HL-60 (cell line): ENCODE measurements at regions not wholly inside any gene's neighbourhood (a gene's known extent, or its start where the extent isn't known, plus 50 kb on each side); places are given as distances from the start of the nearest gene placed in this dataset.

Experiments used
- DNase-seq, 2 experiments: peaks; one replicate each; pipeline ENCODE4 v3.0.0-alpha.2; 2010 to 2020; ENCODE audit warnings: low read depth in 1 of 2, low spot score in 1 of 2
- H3K27ac ChIP-seq: fragments of 250-450 bp; sonication (Bioruptor Pico); replicated peaks from 2 replicates; pipeline ENCODE4 v1.5.1; 2020; ENCODE audit warnings: mild to moderate bottlenecking, moderate library complexity
- H3K27me3 ChIP-seq: fragments of 250-450 bp; sonication (Bioruptor Pico); 2 replicates; pipeline ENCODE4 v1.5.1; 2021; ENCODE audit warnings: mild to moderate bottlenecking, moderate library complexity; ENCODE audit not compliant: insufficient read depth, poor library complexity, severe bottlenecking
- H3K4me3 ChIP-seq: replicated peaks from 2 replicates; pipeline ENCODE4 v1.5.1; 2011; ENCODE audit warnings: mild to moderate bottlenecking, control low read depth, low read length; ENCODE audit not compliant: insufficient read depth
- GABPA ChIP-seq: IDR thresholded peaks from 2 replicates; pipeline ENCODE4 v1.6.1; 2012; ENCODE audit warnings: low read depth
- POLR2AphosphoS5 ChIP-seq: IDR thresholded peaks from 2 replicates; pipeline ENCODE4 v1.6.1; 2012; ENCODE audit warnings: low read depth
- SPI1 ChIP-seq: IDR thresholded peaks from 2 replicates; pipeline ENCODE4 v1.6.1; 2012; ENCODE audit warnings: low read depth, mild to moderate bottlenecking, borderline replicate concordance
- TF ChIP-seq, protein P1 (sequence below): IDR thresholded peaks from 2 replicates; pipeline ENCODE4 v1.6.1; 2012; ENCODE audit warnings: low read depth; ENCODE audit not compliant: insufficient replicate concordance
- TF ChIP-seq, protein P2 (sequence below): IDR thresholded peaks from one replicate; pipeline ENCODE4 v1.5.1; 2011; ENCODE audit warnings: low read length, control low read depth, inconsistent platforms; ENCODE audit not compliant: insufficient read depth

DNA sequence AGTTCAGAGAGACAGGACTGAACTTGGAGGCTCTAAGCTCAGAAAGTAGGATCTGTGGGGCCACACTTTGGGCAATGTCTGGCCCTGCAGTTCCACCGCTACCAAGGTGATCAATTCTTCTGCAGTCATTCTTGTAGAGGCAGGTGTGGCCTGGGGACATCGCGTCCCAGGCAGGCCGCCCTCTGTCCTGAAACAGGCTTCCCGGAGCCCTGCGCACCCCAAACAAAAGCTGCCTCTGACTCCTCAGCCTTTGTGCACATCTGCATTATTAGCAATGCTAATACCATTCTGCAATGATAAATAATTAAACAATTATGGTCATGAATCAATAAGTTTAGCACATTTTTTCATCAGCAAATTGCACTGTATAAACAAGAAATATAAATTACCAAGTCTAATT, 160.2 kb downstream of the URI1 start:
- TF ChIP-seq, protein P1, sequence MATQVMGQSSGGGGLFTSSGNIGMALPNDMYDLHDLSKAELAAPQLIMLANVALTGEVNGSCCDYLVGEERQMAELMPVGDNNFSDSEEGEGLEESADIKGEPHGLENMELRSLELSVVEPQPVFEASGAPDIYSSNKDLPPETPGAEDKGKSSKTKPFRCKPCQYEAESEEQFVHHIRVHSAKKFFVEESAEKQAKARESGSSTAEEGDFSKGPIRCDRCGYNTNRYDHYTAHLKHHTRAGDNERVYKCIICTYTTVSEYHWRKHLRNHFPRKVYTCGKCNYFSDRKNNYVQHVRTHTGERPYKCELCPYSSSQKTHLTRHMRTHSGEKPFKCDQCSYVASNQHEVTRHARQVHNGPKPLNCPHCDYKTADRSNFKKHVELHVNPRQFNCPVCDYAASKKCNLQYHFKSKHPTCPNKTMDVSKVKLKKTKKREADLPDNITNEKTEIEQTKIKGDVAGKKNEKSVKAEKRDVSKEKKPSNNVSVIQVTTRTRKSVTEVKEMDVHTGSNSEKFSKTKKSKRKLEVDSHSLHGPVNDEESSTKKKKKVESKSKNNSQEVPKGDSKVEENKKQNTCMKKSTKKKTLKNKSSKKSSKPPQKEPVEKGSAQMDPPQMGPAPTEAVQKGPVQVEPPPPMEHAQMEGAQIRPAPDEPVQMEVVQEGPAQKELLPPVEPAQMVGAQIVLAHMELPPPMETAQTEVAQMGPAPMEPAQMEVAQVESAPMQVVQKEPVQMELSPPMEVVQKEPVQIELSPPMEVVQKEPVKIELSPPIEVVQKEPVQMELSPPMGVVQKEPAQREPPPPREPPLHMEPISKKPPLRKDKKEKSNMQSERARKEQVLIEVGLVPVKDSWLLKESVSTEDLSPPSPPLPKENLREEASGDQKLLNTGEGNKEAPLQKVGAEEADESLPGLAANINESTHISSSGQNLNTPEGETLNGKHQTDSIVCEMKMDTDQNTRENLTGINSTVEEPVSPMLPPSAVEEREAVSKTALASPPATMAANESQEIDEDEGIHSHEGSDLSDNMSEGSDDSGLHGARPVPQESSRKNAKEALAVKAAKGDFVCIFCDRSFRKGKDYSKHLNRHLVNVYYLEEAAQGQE = no peak
- no peak for TF ChIP-seq GABPA
- TF ChIP-seq POLR2AphosphoS5 = no peak
- TF ChIP-seq SPI1 = no peak
- TF ChIP-seq, protein P2, sequence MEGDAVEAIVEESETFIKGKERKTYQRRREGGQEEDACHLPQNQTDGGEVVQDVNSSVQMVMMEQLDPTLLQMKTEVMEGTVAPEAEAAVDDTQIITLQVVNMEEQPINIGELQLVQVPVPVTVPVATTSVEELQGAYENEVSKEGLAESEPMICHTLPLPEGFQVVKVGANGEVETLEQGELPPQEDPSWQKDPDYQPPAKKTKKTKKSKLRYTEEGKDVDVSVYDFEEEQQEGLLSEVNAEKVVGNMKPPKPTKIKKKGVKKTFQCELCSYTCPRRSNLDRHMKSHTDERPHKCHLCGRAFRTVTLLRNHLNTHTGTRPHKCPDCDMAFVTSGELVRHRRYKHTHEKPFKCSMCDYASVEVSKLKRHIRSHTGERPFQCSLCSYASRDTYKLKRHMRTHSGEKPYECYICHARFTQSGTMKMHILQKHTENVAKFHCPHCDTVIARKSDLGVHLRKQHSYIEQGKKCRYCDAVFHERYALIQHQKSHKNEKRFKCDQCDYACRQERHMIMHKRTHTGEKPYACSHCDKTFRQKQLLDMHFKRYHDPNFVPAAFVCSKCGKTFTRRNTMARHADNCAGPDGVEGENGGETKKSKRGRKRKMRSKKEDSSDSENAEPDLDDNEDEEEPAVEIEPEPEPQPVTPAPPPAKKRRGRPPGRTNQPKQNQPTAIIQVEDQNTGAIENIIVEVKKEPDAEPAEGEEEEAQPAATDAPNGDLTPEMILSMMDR = no peak
- Histone ChIP-seq H3K27me3 (no peaks in the 10 kb centered on the region), H3K4me3 (no peak overlapping the region), H3K27ac (no peak overlapping the region)
- DNase-seq = no peak

DNA sequence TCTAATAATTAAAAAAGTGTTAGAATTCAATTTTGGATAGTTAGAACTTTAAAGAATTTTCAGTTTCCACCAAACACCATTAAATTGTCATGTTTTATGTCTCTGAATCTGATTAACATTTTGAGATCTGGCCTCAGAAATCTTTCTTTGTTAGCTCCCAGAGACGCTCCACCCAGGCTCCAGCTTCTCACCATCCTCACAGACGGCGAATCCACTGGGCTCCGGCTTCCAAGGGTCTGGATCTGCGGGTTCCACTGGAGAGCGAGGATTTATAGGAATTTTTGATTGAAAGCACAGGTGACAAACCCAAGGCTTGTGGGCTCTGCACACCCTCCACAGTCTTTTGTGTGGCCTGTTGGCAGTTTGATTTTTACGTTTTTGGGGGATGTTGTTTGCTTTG, 160.6 kb downstream of the URI1 start:
- no peak for DNase-seq
- Histone ChIP-seq H3K27me3 (no peaks in the 10 kb centered on the region), H3K27ac (no peak overlapping the region), H3K4me3 (no peak overlapping the region)
- TF ChIP-seq, protein P2 = no peak
- TF ChIP-seq, protein P1 = no peak
- TF ChIP-seq POLR2AphosphoS5 (no peak), GABPA (no peak), SPI1 (no peak)

DNA sequence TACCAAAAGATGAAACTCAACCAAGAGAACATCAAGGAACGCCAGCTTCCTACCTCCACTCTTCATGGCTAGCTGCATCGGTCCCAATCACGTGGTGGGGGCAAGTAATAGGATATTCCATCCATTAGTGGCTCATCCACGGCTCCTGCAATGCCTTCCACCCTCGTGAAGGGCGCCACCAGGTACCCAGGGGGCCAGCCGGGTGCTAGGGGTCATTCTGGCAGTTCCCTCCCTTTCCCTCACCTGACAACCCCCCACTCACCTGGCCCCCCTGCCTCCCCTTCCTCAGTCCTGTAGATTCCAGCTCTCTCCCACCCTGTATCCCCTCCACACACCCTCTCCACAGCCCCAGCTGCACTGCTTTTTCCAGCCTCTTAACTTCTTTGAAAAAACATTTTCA, 161.9 kb downstream of the URI1 start:
- Histone ChIP-seq H3K27ac (no peak overlapping the region), H3K4me3 (no peak overlapping the region), H3K27me3 (no peaks in the 10 kb centered on the region)
- no peak for DNase-seq
- TF ChIP-seq SPI1 = no peak
- TF ChIP-seq POLR2AphosphoS5 = no peak
- TF ChIP-seq, protein P1 = no peak
- TF ChIP-seq, protein P2 = no peak
- no peak for TF ChIP-seq GABPA
